ENCODE measurements at regions not wholly inside any gene's neighbourhood (a gene's known extent, or its start where the extent isn't known, plus 50 kb on each side); places are given as distances from the start of the nearest gene placed in this dataset.

- TF ChIP-seq, protein P1, sequence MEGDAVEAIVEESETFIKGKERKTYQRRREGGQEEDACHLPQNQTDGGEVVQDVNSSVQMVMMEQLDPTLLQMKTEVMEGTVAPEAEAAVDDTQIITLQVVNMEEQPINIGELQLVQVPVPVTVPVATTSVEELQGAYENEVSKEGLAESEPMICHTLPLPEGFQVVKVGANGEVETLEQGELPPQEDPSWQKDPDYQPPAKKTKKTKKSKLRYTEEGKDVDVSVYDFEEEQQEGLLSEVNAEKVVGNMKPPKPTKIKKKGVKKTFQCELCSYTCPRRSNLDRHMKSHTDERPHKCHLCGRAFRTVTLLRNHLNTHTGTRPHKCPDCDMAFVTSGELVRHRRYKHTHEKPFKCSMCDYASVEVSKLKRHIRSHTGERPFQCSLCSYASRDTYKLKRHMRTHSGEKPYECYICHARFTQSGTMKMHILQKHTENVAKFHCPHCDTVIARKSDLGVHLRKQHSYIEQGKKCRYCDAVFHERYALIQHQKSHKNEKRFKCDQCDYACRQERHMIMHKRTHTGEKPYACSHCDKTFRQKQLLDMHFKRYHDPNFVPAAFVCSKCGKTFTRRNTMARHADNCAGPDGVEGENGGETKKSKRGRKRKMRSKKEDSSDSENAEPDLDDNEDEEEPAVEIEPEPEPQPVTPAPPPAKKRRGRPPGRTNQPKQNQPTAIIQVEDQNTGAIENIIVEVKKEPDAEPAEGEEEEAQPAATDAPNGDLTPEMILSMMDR (IDR thresholded peaks at IDR 0.05; ENCODE audit: low read length), result no peak
- no peak for TF ChIP-seq EZH2 (optimal IDR thresholded peaks at IDR 0.05; ENCODE audit: low read depth, low read length)
Observed at GRCh38 chr19:30255791-30256495, 116.2 kb upstream of the ZNF536 start.

All from MM.1S (cell line).